NCI-H1930 (cell line): ENCODE measurements at regions not wholly inside any gene's neighbourhood (a gene's known extent, or its start where the extent isn't known, plus 50 kb on each side); places are given as distances from the start of the nearest gene placed in this dataset.
"Not testable (repeated sequence)": the region's sequence is repeated elsewhere in the genome, so short reads cannot be mapped to it uniquely, and the experiment has no call there.

ENCODE experiments used
- DNase-seq, 2 experiments: peaks; one replicate each; lab custom pipeline; 2025; lab: John Stamatoyannopoulos, UW

DNA sequence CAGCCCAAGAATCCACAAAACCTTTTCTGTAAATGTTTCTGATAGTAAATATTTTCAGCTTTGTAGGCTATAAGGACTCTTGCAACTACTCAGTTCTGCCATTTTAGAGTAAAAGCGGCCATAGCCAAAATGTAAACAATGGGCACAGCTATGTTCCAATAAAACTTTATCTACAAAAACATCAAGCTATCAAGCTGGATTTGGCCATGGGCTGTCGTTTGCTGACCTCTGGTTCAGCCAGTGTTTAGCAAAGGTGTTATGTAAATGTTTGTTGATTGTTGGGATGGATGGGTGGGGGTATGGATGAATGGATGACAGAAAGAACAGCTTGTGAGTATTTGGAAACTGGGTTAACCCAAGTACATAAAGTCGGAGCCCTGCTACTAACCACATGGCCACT is 111.1 kb upstream of the VRK1 start:
- no peak for DNase-seq

- no peak for DNase-seq
These were observed 108.6 kb upstream of the VRK1 start for GRCh38 chr14:96688629-96689028.

DNA sequence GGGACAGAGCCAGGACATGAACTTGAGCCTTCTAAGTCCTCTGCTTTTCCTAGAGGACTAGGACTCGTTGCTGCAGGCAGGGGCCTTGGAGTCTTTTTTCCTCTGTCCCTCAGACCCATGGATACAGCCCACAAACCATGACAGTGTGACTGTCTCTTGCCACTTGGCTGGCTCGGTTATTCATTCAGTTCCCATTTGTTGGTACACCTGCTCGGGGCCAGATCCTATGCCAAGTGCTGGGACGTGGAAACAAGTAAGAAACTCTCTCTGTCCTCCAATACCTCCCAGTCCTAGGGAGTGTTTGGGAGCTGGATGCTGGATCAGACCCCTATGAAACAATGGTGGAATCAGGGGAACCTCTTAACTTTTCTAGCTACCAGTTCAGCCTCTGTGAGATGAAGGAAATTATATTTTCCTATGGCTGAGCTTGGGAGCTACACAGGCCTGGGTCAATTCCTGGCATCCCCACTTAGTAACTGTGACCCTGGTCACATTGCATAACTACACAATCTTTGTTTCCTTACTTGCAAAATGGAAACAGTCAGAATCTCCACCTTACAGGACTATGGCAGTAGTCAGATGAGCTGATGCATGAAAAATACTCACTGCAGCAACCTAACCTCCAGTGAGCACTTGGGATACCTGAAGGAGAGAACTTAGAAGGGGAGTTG is 106.3 kb upstream of the VRK1 start:
- no peak for DNase-seq

DNA sequence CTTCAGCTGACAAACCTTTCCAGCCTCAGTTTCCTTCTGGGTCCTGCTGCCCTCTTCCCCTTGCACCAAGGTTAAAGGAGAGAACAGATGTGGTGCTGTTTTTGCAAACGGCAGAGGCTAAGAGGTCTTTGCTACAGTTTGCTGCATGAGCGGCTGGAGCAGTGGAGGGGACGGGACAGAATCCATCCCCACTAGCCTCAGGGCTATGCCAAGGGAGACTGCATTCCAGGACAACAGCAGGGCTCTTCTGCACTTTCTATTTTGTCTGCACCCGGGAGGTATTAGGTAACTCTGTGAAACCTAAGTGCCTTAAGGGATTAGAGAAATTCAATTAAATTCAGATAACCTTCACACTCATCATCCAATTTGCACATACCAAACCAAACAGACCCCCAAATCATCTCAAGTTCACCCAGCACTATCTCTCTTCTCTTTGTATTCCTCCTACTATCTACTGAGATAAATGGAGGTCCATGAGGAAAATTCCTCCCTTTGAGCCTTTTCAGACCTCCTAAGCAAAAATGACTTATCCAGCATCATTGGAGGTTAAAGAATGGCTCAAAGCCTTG is 103.8 kb upstream of the VRK1 start:
- no peak for DNase-seq

GRCh38 chr14:96693987-96694386 is 103.2 kb upstream of the VRK1 start:
- no peak for DNase-seq

DNA sequence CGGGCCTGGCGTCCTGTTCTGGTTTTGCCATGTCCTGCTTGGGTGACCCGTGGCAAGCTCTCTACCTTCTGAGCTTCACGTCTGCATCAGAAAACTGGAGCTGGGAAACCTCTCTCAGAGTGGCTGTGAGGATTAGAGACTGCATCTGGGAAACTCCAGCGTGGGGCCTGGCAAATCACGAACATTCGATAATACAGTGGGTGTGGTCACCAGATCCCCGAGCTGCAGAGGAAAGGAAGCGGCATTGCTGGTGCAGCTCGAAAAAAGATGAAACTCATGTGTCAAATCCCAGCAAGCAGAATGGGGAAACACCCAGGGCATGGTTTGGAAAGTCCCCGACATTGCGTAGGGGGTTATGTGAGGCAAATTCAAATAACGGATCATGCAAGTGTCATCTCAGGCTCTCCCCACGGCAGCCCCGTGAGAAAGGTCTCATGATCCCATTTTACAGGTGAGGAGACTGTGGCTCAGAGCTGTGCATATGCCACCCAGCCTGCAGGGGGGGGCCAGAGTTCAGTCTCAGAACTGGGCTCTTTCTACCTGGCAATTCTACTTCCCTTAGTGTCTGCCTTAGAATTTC is 98.1 kb upstream of the VRK1 start:
- no peak for DNase-seq

DNA sequence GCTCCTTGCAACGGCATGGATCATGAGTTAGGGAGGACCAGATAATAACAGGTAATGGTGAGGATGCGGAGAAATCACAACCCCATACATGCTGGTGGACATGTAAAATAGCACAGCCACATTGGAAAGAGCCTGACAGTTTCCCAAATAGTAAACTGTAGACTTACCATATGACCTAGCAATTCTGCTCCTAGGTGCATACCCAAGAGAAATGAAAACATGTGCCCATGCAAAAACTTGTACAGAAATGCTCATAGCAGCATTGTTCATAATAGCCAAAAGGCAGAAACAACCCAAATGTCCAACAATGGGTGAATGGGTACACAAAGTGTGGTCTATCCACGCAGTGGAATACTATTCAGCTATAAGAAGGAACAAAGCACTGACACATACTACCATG is 97.5 kb upstream of the VRK1 start:
- DNase-seq, result no peak

DNA sequence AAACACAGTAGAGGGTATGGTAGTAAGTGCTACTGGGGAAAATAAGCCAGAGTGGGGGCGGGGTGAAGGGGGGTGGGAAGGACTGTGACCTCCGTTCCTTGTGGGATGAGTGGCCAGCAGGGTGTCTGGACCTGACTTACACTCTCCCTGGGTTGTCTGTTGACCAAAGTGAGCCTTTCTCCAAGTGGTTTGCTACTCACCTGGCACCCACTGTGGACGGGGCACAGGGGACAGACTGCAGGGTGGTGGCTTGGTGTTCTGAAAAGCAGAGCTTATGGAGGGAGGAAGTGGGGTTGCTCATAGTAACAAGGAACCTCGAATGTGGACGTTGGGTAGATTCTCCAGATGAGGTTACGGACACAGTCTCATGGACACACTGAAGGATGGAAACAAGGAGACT is 94.4 kb upstream of the VRK1 start:
- DNase-seq, result no peak

DNA sequence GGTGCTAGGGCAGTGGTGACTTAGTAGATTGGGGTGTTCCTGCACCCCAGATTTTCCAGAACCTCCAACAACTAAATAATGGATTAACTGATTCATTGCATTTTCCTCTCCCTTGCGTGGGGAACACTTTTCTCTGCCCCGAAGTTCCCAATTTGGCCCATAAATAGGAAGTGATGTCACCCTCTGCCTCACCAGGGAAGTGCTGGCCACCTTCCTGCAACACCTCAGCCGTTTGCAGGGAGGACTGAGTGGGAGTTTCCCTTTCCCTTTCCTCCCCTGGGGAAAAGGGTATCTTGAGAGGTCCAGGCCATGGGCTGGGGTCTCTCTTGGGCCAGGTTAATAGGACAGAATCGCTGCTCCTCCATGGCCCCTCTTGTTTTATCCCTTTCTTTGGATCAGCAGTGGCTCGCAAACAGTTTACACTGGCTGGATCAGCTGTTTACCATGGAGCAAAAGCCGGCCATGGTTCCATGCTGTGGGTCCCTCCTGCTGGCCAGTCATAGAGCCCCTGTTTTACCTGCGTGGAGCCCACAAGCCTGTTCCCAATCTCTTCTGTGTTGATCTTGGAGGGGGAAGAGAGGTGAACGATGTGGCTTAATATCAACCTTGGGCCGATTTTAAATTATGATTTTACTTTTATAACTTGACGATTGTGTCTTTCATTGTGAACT is 91.6 kb upstream of the VRK1 start:
- no peak for DNase-seq

DNA sequence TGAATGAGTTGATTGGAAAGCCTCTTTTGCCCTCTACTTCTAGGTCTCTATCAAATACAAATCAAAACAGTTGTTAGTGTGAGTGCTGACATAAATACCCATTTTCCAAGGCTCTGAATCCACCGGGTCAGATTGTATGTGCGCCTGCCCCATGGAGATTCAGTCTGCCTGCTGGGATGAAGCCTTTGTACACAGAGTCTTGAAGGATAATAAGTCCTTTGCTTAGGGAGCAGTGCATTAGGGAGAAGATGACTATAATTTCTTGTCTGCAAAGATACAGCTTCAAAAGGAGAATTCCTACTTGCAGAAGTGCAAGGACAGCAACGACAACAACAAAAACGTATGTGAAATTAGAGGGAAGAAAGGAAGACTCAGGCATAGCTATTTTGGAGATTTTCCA is 90.3 kb upstream of the VRK1 start:
- no peak for DNase-seq

DNA sequence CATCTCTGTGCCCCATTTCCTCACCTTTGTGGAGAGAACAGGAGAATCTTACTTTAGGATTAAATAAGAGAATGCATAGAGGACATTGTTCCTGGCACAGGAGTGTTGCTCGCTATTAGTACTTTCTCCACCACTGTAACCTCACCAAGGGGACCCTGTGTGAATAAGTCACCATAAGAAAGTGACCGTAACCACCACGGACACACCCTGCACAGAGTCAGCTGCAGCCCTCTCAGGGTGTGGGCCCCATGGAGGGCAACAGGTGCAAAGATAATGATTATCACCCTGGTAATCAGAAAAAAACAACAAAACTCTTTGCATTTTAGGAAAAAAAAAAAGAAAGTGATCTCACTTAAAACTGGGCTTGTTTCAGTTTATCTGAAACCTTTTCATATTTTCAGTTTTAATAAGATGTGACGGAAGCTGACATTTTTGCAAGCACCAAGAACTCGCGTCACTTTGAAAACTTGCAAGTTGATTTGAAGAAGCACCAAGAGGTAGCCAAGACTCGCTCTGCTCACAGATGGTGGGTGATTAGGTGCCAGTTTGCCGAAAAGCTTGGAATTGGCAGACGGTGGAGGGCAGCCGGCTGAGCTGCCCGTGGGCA is 87.0 kb upstream of the VRK1 start:
- DNase-seq, result no peak

DNA sequence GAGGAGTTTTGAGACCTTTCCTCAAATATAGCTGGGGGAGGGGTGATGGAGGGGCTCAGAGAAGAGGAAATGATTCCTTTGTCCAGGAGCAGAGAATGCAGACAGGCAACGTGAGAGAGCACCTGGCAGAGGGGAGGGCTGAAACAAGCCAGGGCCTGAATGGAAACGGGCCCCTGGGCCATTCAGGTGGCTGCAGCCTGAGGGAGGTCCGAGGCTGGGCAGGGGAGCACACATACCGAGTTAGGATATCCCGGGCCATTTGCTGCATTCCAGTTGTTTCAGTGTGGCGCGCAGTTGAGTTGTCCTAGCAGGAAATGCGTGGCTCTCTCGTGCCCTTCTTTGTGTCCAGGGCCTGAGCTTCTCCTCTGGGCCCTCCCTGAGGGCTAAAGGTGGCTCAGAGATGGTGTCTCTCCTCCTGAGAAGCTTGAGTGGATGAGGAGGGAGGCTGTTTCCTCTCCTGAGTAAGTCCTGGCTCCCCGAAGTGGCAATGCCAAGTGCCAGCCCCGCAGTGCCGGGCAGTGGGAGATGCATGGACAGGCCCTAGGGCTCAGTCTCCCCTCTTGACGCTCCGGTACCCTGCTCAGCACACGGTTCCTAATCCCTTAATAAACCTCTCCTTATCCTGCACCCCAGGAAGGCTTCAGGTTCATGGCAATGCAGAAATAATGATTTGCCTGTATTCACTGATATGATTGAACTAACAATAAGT is 85.5 kb upstream of the VRK1 start:
- DNase-seq, result no peak

GRCh38 chr14:96713426-96713825 is 83.8 kb upstream of the VRK1 start:
- DNase-seq, result no peak

DNA sequence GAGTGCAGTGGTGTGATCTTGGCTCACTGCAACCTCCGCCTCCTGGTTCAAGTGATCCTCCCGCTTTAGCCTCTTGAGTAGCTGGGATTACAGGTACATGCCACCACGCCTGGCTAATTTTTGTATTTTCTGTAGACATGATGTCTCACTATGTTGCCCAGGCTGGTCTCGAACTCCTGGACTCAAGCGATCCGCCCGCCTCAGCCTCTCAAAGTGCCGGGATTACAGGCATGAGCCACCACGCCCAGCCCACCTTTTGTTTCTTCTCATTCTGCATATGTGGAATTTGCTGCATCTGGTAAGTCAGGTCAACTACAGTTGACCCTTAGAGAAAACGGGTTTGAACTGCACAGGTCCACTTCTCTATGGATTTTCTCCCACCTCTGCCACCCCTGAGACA is 82.6 kb upstream of the VRK1 start:
- not testable (repeated sequence) for DNase-seq

GRCh38 chr14:96717116-96717515 is 80.1 kb upstream of the VRK1 start:
- DNase-seq, result no peak

DNA sequence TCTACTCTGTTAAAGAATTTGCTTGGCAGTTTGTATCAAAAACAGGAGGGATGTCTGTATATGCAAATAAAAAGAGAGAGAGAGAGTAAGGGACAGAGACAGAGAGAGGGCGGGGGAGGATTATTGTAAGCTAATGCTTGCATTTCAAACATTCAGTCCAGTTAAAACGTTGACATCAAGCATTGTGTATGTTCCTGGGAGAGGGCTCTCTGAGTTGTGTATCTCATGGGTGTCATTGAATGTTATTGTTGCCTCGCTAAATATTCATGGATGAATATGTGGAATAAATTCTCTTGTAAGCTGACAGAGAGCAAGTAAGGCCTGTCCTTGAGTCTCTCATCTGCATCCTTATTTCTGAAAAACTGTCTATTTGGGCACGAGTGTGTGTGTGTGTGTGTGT is 78.8 kb upstream of the VRK1 start:
- no peak for DNase-seq

GRCh38 chr14:96720702-96721101 is 76.5 kb upstream of the VRK1 start:
- DNase-seq, result not testable (repeated sequence)

- DNase-seq, result no peak
These were observed 74.4 kb upstream of the VRK1 start for GRCh38 chr14:96722736-96723135.

DNA sequence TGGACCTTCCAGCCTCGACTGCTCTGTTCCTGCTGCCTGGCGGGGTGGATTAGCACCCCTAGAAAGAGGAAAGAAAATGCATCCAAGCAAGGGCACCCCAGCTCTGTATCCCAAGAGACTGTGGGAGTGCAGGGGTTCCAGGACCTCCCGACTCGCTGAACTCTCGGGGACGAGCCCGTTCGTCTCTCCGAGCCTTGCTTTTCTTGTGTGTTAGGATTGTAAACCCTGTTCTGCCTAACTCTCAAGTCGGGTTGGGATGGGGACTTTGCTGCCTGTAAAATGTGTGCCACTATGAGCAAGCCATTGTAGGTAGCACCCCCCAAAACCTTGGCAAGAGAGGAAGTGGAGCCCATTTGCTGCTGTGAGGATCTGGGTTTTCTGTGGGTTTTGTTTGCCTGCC is 73.2 kb upstream of the VRK1 start:
- DNase-seq, result no peak

DNA sequence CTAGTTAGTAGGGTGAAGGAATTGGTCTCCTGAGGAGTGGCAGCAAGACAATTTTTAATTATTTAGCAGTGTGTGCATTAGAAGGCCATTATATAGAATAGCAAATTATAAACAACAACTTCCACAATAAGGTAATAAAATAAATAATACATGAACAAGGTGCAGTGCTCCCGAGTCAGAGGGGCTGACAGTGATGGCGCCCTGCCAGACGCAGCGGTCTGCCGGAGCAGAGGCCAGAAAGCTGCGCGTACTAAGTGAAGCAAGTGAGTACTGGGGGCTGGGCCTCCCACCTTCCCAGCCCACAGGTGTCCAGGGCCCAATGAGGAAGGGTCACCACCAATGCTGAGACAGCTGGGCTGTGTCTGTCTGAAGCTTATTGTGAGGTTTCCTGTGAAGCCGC is 72.0 kb upstream of the VRK1 start:
- DNase-seq, result no peak

- no peak for DNase-seq
These were observed 70.1 kb upstream of the VRK1 start for GRCh38 chr14:96727073-96727472.

DNA sequence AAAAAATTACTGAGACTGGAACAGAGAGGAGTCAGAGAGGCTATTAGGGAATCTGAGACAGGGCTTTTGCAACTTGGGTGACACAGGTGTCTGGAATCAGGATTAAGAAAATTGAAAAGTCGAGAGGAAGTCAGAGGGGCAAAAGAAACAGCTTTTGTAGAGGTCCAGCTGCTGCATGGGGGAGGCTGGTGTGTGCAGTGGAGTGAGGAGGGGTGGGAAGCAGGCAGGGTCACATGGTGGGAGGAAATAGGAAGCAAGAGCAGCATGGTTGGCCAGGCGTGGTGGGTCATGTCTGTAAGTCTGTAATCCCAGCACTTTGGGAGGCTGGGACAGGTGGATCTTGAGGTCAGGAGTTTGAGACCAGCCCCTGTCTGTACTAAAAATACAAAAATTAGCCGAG is 69.7 kb upstream of the VRK1 start:
- DNase-seq, result no peak
